Left ventricle myocardium inferior (tissue), 1 donor: ENCODE measurements at regions not wholly inside any gene's neighbourhood (a gene's known extent, or its start where the extent isn't known, plus 50 kb on each side); places are given as distances from the start of the nearest gene placed in this dataset.

Experiments
- DNase-seq: peaks from one replicate; pipeline ENCODE4 v3.0.0-alpha.2; 2020
- H3K27ac ChIP-seq: fragments of 200-600 bp; replicated peaks from 2 replicates; pipeline ENCODE4 v1.8.0; 2021
- H3K27me3 ChIP-seq: fragments of 200-600 bp; 2 replicates; pipeline ENCODE4 v1.8.0; 2021; ENCODE audit warnings: low read depth
- H3K36me3 ChIP-seq: fragments of 200-600 bp; 2 replicates; pipeline ENCODE4 v1.8.0; 2021
- H3K4me1 ChIP-seq: fragments of 200-600 bp; 2 replicates; pipeline ENCODE4 v1.8.0; 2021
- H3K4me3 ChIP-seq: fragments of 200-600 bp; 2 replicates; pipeline ENCODE4 v1.8.0; 2021; ENCODE audit warnings: mild to moderate bottlenecking, moderate library complexity
- H3K9me3 ChIP-seq: fragments of 200-600 bp; replicated peaks from 2 replicates; pipeline ENCODE4 v1.8.0; 2021
- intact Hi-C: fragments of 100-400 bp; cut with micrococcal nuclease; formaldehyde crosslinking; loops from one replicate; pipeline ENCODE4 v1.11.0; 2022
- TF ChIP-seq, protein P1 (sequence below): fragments of 200-600 bp; IDR thresholded peaks from 2 replicates; pipeline ENCODE4 v1.8.0; 2021; ENCODE audit warnings: antibody characterized with exemption, mild to moderate bottlenecking, borderline replicate concordance
- donor health status: DM: no; HTN: yes; CAD: no; lungs with severe emphysema.

DNA sequence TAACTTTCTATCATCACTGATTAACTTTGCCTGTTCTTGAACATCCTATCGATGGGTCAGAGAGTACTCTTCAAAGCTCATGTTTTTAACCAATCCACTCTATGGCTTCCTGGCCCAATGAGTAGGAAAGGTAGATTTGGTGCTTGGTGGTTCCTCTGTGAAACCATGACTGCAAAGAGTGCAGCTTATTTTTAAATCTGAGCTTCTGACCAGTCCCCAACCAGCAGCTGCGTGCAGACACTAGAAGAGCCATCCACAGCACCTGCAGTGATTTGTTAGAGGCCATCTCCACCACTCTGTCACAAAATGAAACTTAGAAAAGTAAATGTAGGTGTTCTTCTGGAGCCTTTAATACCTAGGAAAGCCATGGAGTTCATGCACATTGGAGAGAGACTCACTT, 107.3 kb upstream of the WWC1 start:
- no peak overlapping the region for H3K4me3 ChIP-seq
- H3K9me3 ChIP-seq = no peaks in the 10 kb centered on the region
- intact Hi-C loops = no loop called here
- no peak for DNase-seq
- H3K27ac ChIP-seq = peak overlapping the region; percentile 1
- H3K27me3 ChIP-seq = no peaks in the 10 kb centered on the region
- no peaks in the 10 kb centered on the region for H3K36me3 ChIP-seq
- H3K4me1 ChIP-seq = peaks cover 33% of the 10 kb centered on the region
- TF ChIP-seq, protein P1, sequence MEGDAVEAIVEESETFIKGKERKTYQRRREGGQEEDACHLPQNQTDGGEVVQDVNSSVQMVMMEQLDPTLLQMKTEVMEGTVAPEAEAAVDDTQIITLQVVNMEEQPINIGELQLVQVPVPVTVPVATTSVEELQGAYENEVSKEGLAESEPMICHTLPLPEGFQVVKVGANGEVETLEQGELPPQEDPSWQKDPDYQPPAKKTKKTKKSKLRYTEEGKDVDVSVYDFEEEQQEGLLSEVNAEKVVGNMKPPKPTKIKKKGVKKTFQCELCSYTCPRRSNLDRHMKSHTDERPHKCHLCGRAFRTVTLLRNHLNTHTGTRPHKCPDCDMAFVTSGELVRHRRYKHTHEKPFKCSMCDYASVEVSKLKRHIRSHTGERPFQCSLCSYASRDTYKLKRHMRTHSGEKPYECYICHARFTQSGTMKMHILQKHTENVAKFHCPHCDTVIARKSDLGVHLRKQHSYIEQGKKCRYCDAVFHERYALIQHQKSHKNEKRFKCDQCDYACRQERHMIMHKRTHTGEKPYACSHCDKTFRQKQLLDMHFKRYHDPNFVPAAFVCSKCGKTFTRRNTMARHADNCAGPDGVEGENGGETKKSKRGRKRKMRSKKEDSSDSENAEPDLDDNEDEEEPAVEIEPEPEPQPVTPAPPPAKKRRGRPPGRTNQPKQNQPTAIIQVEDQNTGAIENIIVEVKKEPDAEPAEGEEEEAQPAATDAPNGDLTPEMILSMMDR = no peak

DNA sequence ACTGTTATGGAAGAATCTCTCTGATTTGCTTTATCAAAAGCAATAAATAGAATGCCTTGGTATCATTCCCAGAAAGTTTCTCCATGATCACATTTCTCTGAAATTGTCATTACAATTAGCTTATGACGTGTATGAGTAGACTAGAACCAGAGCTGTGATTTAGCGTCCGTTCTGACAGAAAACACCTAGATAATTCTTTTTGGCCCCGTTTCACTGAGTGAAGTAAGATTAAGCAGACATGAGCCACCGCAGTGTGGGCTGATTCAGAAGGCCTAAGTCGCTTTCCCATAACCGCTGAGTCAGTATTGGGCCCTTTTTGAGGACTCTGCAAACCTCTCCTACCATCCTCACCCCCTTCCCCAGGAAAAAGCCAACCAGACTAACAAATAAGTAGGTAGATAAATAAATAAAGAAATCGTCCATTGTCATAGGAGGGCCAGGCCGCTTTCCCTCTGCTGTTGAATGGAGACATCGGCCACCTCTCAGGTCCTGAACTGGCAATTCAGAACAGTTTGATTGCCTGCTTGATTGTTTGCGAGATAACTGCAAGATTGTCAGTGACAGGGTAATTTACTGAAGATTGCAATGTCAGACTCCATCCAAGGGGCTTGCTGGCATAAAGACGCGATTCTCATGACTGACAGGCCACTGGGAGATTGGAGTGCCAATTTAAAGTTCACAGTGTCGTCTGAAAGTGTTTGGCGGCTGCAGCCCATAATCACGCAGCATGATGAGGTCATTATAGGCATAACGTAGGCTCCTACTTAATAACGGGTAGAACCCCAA, 105.0 kb upstream of the WWC1 start:
- H3K9me3 ChIP-seq = no peaks in the 10 kb centered on the region
- H3K4me3 ChIP-seq = no peak overlapping the region
- intact Hi-C loops = no loop called here
- no peaks in the 10 kb centered on the region for H3K27me3 ChIP-seq
- peaks cover 5% of the 10 kb centered on the region for H3K36me3 ChIP-seq
- H3K4me1 ChIP-seq = peaks cover 42% of the 10 kb centered on the region
- DNase-seq = no peak
- TF ChIP-seq, protein P1 = no peak
- peak overlapping the region; percentile 83 for H3K27ac ChIP-seq

DNA sequence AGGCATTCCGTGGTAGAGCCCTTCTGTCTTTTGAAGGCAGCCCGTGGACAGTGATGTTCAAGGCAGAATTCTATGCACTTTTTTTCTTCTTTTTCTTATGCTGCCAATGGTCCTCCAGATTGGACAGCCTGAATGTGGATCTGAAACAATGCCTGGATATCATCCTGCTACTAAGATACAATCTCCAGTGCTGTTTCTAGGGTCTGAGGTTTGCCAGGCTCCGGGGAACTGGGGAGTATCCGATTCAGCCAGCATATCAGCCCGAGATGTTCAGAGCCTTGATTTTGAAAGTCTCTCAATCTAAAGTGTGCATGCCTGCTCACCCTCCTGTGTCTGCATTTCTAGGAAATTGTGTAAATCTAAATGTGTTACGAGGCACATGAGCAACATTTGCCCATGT, 103.8 kb upstream of the WWC1 start:
- H3K9me3 ChIP-seq = no peaks in the 10 kb centered on the region
- TF ChIP-seq, protein P1 = no peak
- peaks cover 5% of the 10 kb centered on the region for H3K36me3 ChIP-seq
- no peaks in the 10 kb centered on the region for H3K27me3 ChIP-seq
- peak overlapping the region; percentile 83 for H3K27ac ChIP-seq
- H3K4me3 ChIP-seq = no peak overlapping the region
- no peak for DNase-seq
- peaks cover 50% of the 10 kb centered on the region for H3K4me1 ChIP-seq
- intact Hi-C loops = no loop called here

DNA sequence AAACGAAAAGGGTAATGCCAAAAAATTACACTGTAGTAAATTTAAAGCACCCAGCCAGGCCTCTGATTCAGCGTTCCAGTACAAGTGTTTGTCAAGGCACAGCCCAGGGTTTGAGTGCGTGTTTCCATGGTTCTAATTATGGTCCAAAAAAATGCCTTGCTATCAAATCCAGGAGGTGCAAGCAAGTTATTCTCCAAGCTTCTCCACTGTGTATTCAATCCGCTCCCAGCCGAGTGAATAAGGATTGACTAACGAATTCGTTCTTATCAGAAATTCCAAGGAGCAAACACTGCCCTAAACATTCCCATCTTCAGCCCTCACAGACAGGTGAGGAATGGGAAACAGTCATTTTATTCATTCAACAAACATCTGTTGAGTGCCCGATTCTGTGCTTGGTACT, 103.3 kb upstream of the WWC1 start:
- intact Hi-C loops = no loop called here
- H3K36me3 ChIP-seq = peaks cover 5% of the 10 kb centered on the region
- H3K27me3 ChIP-seq = no peaks in the 10 kb centered on the region
- H3K4me1 ChIP-seq = peaks cover 56% of the 10 kb centered on the region
- no peaks in the 10 kb centered on the region for H3K9me3 ChIP-seq
- no peak overlapping the region for H3K4me3 ChIP-seq
- H3K27ac ChIP-seq = peak overlapping the region; percentile 83
- TF ChIP-seq, protein P1 = no peak
- DNase-seq = no peak

DNA sequence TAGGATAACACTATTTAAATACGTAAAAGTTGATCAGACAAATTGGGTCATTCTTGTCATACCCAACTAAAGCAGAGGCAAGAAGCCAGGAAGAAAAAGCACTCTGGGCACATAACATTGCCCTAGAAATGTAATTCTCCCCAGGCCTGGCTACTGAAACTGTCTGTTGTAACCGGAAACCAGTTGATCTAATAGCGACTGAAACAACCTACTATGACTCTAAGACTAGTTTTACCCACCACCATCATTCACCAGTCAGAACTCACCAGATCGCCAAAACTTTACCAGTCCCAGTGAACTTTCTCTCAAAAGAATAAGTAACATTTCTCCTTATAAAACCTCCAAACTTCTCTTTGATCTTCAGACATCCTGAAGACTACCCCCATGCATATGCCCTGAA, 99.3 kb upstream of the WWC1 start:
- Histone ChIP-seq H3K4me1 (peaks cover 56% of the 10 kb centered on the region), H3K4me3 (no peak overlapping the region), H3K36me3 (peaks cover 5% of the 10 kb centered on the region), H3K9me3 (no peaks in the 10 kb centered on the region), H3K27ac (peak overlapping the region; percentile 37), H3K27me3 (no peaks in the 10 kb centered on the region)
- intact Hi-C loops = no loop called here
- no peak for DNase-seq
- TF ChIP-seq, protein P1 = no peak
